HL-60 (cell line): ENCODE measurements at regions not wholly inside any gene's neighbourhood (a gene's known extent, or its start where the extent isn't known, plus 50 kb on each side); places are given as distances from the start of the nearest gene placed in this dataset.

ENCODE experiments used
- DNase-seq, 2 experiments: peaks; one replicate each; pipeline ENCODE4 v3.0.0-alpha.2; 2010 to 2020; ENCODE audit warnings: low read depth in 1 of 2, low spot score in 1 of 2
- H3K27ac ChIP-seq: fragments of 250-450 bp; sonication (Bioruptor Pico); replicated peaks from 2 replicates; pipeline ENCODE4 v1.5.1; 2020; ENCODE audit warnings: mild to moderate bottlenecking, moderate library complexity
- H3K27me3 ChIP-seq: fragments of 250-450 bp; sonication (Bioruptor Pico); 2 replicates; pipeline ENCODE4 v1.5.1; 2021; ENCODE audit warnings: mild to moderate bottlenecking, moderate library complexity; ENCODE audit not compliant: insufficient read depth, poor library complexity, severe bottlenecking
- H3K4me3 ChIP-seq: replicated peaks from 2 replicates; pipeline ENCODE4 v1.5.1; 2011; ENCODE audit warnings: mild to moderate bottlenecking, control low read depth, low read length; ENCODE audit not compliant: insufficient read depth
- CTCF ChIP-seq: IDR thresholded peaks from one replicate; pipeline ENCODE4 v1.5.1; 2011; ENCODE audit warnings: low read length, control low read depth, inconsistent platforms; ENCODE audit not compliant: insufficient read depth
- GABPA ChIP-seq: IDR thresholded peaks from 2 replicates; pipeline ENCODE4 v1.6.1; 2012; ENCODE audit warnings: low read depth
- POLR2AphosphoS5 ChIP-seq: IDR thresholded peaks from 2 replicates; pipeline ENCODE4 v1.6.1; 2012; ENCODE audit warnings: low read depth
- REST ChIP-seq: IDR thresholded peaks from 2 replicates; pipeline ENCODE4 v1.6.1; 2012; ENCODE audit warnings: low read depth; ENCODE audit not compliant: insufficient replicate concordance
- SPI1 ChIP-seq: IDR thresholded peaks from 2 replicates; pipeline ENCODE4 v1.6.1; 2012; ENCODE audit warnings: low read depth, mild to moderate bottlenecking, borderline replicate concordance

- no peak for TF ChIP-seq REST
- TF ChIP-seq GABPA, result no peak
- TF ChIP-seq CTCF, result no peak
- DNase-seq, result no peak
- no peak overlapping the region for H3K27ac ChIP-seq
- no peak overlapping the region for H3K4me3 ChIP-seq
- no peaks in the 10 kb centered on the region for H3K27me3 ChIP-seq
Measured at GRCh38 chr1:188584119-188584518, 1755.4 kb downstream of the PLA2G4A start.

- no peak for DNase-seq
- TF ChIP-seq REST (no peak), SPI1 (no peak), GABPA (no peak), POLR2AphosphoS5 (no peak), CTCF (no peak)
- H3K27ac ChIP-seq, result no peak overlapping the region
- H3K27me3 ChIP-seq, result no peaks in the 10 kb centered on the region
- no peak overlapping the region for H3K4me3 ChIP-seq
Measured at GRCh38 chr1:188590641-188591040, 1761.9 kb downstream of the PLA2G4A start.

- Histone ChIP-seq H3K27me3 (no peaks in the 10 kb centered on the region), H3K27ac (no peak overlapping the region), H3K4me3 (no peak overlapping the region)
- TF ChIP-seq GABPA, result no peak
- no peak for TF ChIP-seq SPI1
- no peak for TF ChIP-seq REST
- no peak for TF ChIP-seq POLR2AphosphoS5
- TF ChIP-seq CTCF, result no peak
- DNase-seq, result no peak
Measured at GRCh38 chr1:188594542-188595235, 1765.9 kb downstream of the PLA2G4A start.
